NCI-H1105 (cell line): ENCODE measurements at regions not wholly inside any gene's neighbourhood (a gene's known extent, or its start where the extent isn't known, plus 50 kb on each side); places are given as distances from the start of the nearest gene placed in this dataset.
A peak's percentile ranks its signal among the peaks of the same experiment; 100 is the strongest.
"Not testable (repeated sequence)": the region's sequence is repeated elsewhere in the genome, so short reads cannot be mapped to it uniquely, and the experiment has no call there.

Experiments
- DNase-seq: peaks from one replicate; lab custom pipeline; 2025; lab: John Stamatoyannopoulos, UW

GRCh38 chr16:62755938-62756337, 719.7 kb upstream of the CDH8 start:
- no peak for DNase-seq

GRCh38 chr16:62752854-62753253, 716.6 kb upstream of the CDH8 start:
- no peak for DNase-seq

GRCh38 chr16:62751218-62751617, 715.0 kb upstream of the CDH8 start:
- no peak for DNase-seq

GRCh38 chr16:62741692-62742091, 705.5 kb upstream of the CDH8 start:
- no peak for DNase-seq

- DNase-seq = peak; percentile 5
Measured at GRCh38 chr16:62738666-62739460, 702.6 kb upstream of the CDH8 start.

- no peak for DNase-seq
Measured at GRCh38 chr16:62732092-62732491, 695.9 kb upstream of the CDH8 start.

GRCh38 chr16:62724670-62725269, 688.5 kb upstream of the CDH8 start:
- not testable (repeated sequence) for DNase-seq

- no peak for DNase-seq
Measured at GRCh38 chr16:62720651-62721050, 684.4 kb upstream of the CDH8 start.

GRCh38 chr16:62717026-62717425, 680.8 kb upstream of the CDH8 start:
- DNase-seq = no peak

- no peak for DNase-seq
Measured at GRCh38 chr16:62715701-62716100, 679.5 kb upstream of the CDH8 start.

- DNase-seq = no peak
Measured at GRCh38 chr16:62712566-62712965, 676.3 kb upstream of the CDH8 start.

GRCh38 chr16:62711797-62712196, 675.6 kb upstream of the CDH8 start:
- DNase-seq = no peak

- no peak for DNase-seq
Measured at GRCh38 chr16:62709794-62710193, 673.6 kb upstream of the CDH8 start.

GRCh38 chr16:62701426-62701825, 665.2 kb upstream of the CDH8 start:
- DNase-seq = no peak

- no peak for DNase-seq
Measured at GRCh38 chr16:62700426-62701294, 664.4 kb upstream of the CDH8 start.

GRCh38 chr16:62692685-62693084, 656.4 kb upstream of the CDH8 start:
- no peak for DNase-seq

GRCh38 chr16:62681819-62682218, 645.6 kb upstream of the CDH8 start:
- DNase-seq = no peak

GRCh38 chr16:62678796-62679195, 642.6 kb upstream of the CDH8 start:
- no peak for DNase-seq

GRCh38 chr16:62676306-62676705, 640.1 kb upstream of the CDH8 start:
- no peak for DNase-seq

- DNase-seq = no peak
Measured at GRCh38 chr16:62665269-62665668, 629.0 kb upstream of the CDH8 start.

GRCh38 chr16:62664566-62664965, 628.3 kb upstream of the CDH8 start:
- DNase-seq = no peak

GRCh38 chr16:62661435-62661834, 625.2 kb upstream of the CDH8 start:
- DNase-seq = no peak

- no peak for DNase-seq
Measured at GRCh38 chr16:62657116-62657515, 620.9 kb upstream of the CDH8 start.
